K562 (cell line): ENCODE measurements at regions not wholly inside any gene's neighbourhood (a gene's known extent, or its start where the extent isn't known, plus 50 kb on each side); places are given as distances from the start of the nearest gene placed in this dataset.

Experiments used
- ATAC-seq: fragments of 200-7000 bp; cut with Tn5 transposase; 3 replicates; pipeline ENCODE4 v1.9.1; 2020; ENCODE audit warnings: moderate library complexity
- BruUV-seq: library from RNA; stranded (reverse); fragments of 400-500 nt; replicated peaks from 2 replicates; lab custom pipeline; 2021; lab: Mats Ljungman, UMichigan
- CTCF ChIA-PET: fragments of 300-600 bp; formaldehyde crosslinking; extraction: SDS; loops from one replicate; lab custom pipeline; 2021; ENCODE audit warnings: low intra/inter-chr PET ratio; lab: Yijun Ruan, JAX
- POLR2A ChIA-PET: fragments of 300-600, 350-650 bp; sonication (Branson Sonifier 250); formaldehyde crosslinking; extraction: SDS; loops from one replicate; lab custom pipeline; 2021; ENCODE audit warnings: antibody characterized with exemption, inconsistent platforms; lab: Yijun Ruan, JAX
- DNase-seq, 4 experiments: peaks; one replicate each; pipeline versions ENCODE4 v3.0.0 to v3.0.0-alpha.2; 2011 to 2018; ENCODE audit warnings: low spot score in 3 of 4, mixed read lengths in 3 of 4; ENCODE audit errors: extremely low read depth in 1 of 4
- FAIRE-seq: peaks from 2 replicates; lab custom pipeline; 2011; peaks lifted over from hg19 to GRCh38; lab: Jason Lieb, UNC
- H2AFZ ChIP-seq: 2 replicates; pipeline ENCODE4 v1.6.0; 2011; ENCODE audit warnings: low read depth, low read length, control low read depth, inconsistent platforms
- H3K27ac ChIP-seq: fragments of 200-600 bp; 3 replicates; pipeline ENCODE4 v1.8.0; 2011; ENCODE audit warnings: low read depth, mild to moderate bottlenecking, control low read depth, inconsistent platforms, low read length, moderate library complexity, mixed read lengths; ENCODE audit errors: extremely low read depth
- H3K27me3 ChIP-seq, 2 experiments: fragments of 300-600 bp in 1 of 2; 2 replicates in 1 of 2; 3 replicates in 1 of 2; pipeline versions ENCODE4 v1.6.0 to v1.8.0; 2011; ENCODE audit warnings: inconsistent platforms in 2 of 2, low read length in 2 of 2, mild to moderate bottlenecking in 1 of 2, mixed read lengths in 1 of 2, moderate library complexity in 1 of 2; ENCODE audit not compliant: control insufficient read depth in 2 of 2, insufficient read depth in 2 of 2
- H3K36me3 ChIP-seq: fragments of 300-600 bp; 3 replicates; pipeline ENCODE4 v1.8.0; 2011; ENCODE audit warnings: mild to moderate bottlenecking, low read length, inconsistent platforms; ENCODE audit not compliant: control insufficient read depth, insufficient read depth
- H3K4me1 ChIP-seq, 2 experiments: fragments of 200-600 bp in 1 of 2; replicated peaks in 1 of 2; 2 replicates in 1 of 2; 3 replicates in 1 of 2; pipeline versions ENCODE4 v1.5.1 to v1.8.0; 2011; ENCODE audit warnings: inconsistent platforms in 2 of 2, low read length in 2 of 2, mild to moderate bottlenecking in 1 of 2, mixed read lengths in 1 of 2, moderate library complexity in 1 of 2; ENCODE audit not compliant: control insufficient read depth in 2 of 2, insufficient read depth in 2 of 2
- H3K4me2 ChIP-seq: 2 replicates; pipeline ENCODE4 v1.6.1; 2011; ENCODE audit warnings: low read length, control low read depth, inconsistent platforms, mixed read lengths; ENCODE audit not compliant: insufficient read depth
- H3K4me3 ChIP-seq: fragments of 200-600 bp; sonication (generic), shearing (Covaris generic); 2 replicates; pipeline ENCODE4 v1.5.1; 2016; ENCODE audit warnings: control low read depth, inconsistent platforms
- H3K79me2 ChIP-seq: fragments of 200-600 bp; 3 replicates; pipeline ENCODE4 v1.8.0; 2011; ENCODE audit warnings: low read length, inconsistent platforms; ENCODE audit not compliant: control insufficient read depth, insufficient read depth
- H3K9ac ChIP-seq, 2 experiments: 2 replicates each; pipeline versions ENCODE4 v1.6.0 to v1.6.1; 2011; ENCODE audit warnings: low read depth in 2 of 2, low read length in 2 of 2, control low read depth in 1 of 2, inconsistent platforms in 1 of 2, mild to moderate bottlenecking in 1 of 2, mixed read lengths in 1 of 2; ENCODE audit not compliant: insufficient read depth in 1 of 2
- H3K9me1 ChIP-seq: one replicate; pipeline ENCODE4 v1.6.0; 2011; ENCODE audit warnings: inconsistent platforms, mild to moderate bottlenecking, low read length, moderate library complexity; ENCODE audit not compliant: control insufficient read depth, insufficient read depth
- H3K9me3 ChIP-seq: replicated peaks from 2 replicates; pipeline ENCODE4 v1.5.1; 2011; ENCODE audit warnings: low read depth, low read length, inconsistent platforms; ENCODE audit not compliant: control insufficient read depth, insufficient read depth
- H4K20me1 ChIP-seq: replicated peaks from 2 replicates; pipeline ENCODE4 v1.6.1; 2011; ENCODE audit warnings: low read length, inconsistent platforms, mixed read lengths; ENCODE audit not compliant: control insufficient read depth, insufficient read depth
- BHLHE40 ChIP-seq: IDR thresholded peaks from 2 replicates; pipeline ENCODE4 v1.6.1; 2011; ENCODE audit warnings: low read length, improper control_type of control experiment
- CEBPG ChIP-seq, 3 experiments: fragments of 200-800 bp in 1 of 3; sonication (Bioruptor generic) in 1 of 3; sonication (generic) in 1 of 3; formaldehyde crosslinking in 1 of 3; IDR thresholded peaks in 2 of 3; conservative IDR thresholded peaks in 1 of 3; 2 replicates each; pipeline versions ENCODE4 v1.6.1 to v1.8.0; 2016 to 2022; ENCODE audit warnings: missing compliant biosample characterization in 2 of 3, missing genetic modification characterization in 2 of 3, mild to moderate bottlenecking in 1 of 3, missing genetic modification reagents in 1 of 3
- EGR1 ChIP-seq: fragments of 450-650 bp; conservative IDR thresholded peaks from 2 replicates; pipeline ENCODE4 v1.6.1; 2017; ENCODE audit warnings: mild to moderate bottlenecking
- HIVEP1 ChIP-seq: fragments of 250-450 bp; sonication (Bioruptor Pico); IDR thresholded peaks from 2 replicates; pipeline ENCODE4 v1.4.0; 2020; ENCODE audit warnings: mild to moderate bottlenecking
- HNRNPLL ChIP-seq: fragments of 200-400 bp; formaldehyde crosslinking; IDR thresholded peaks from 2 replicates; pipeline ENCODE4 v1.6.1; 2017; ENCODE audit warnings: low read length, low read depth, mild to moderate bottlenecking; ENCODE audit not compliant: poor library complexity, severe bottlenecking
- JUN ChIP-seq, 2 experiments: sonication (generic) in 1 of 2; formaldehyde crosslinking in 1 of 2; IDR thresholded peaks; 2 replicates each; pipeline versions ENCODE4 v1.6.1 to v1.8.0; 2012 to 2022; ENCODE audit warnings: borderline replicate concordance in 2 of 2, mild to moderate bottlenecking in 2 of 2, improper control_type of control experiment in 1 of 2, low read depth in 1 of 2, low read length in 1 of 2, missing genetic modification reagents in 1 of 2
- KDM1A ChIP-seq, 2 experiments: fragments of 450-650 bp; IDR thresholded peaks; 2 replicates each; pipeline ENCODE4 v1.6.1; 2016; ENCODE audit warnings: mild to moderate bottlenecking in 2 of 2
- NFYB ChIP-seq: IDR thresholded peaks from 2 replicates; pipeline ENCODE4 v1.6.1; 2011; ENCODE audit warnings: mild to moderate bottlenecking, moderate library complexity; ENCODE audit not compliant: insufficient read length; ENCODE audit errors: extremely low read depth
- NR2C2 ChIP-seq, 2 experiments: fragments of 200-800 bp in 1 of 2; sonication (Bioruptor generic) in 1 of 2; sonication (generic) in 1 of 2; formaldehyde crosslinking in 1 of 2; IDR thresholded peaks; 2 replicates each; pipeline versions ENCODE4 v1.6.1 to v1.8.0; 2016 to 2022; ENCODE audit warnings: mild to moderate bottlenecking in 1 of 2, missing compliant biosample characterization in 1 of 2, missing genetic modification characterization in 1 of 2, missing genetic modification reagents in 1 of 2
- PHTF2 ChIP-seq: fragments of 250-450 bp; sonication (Bioruptor Pico); IDR thresholded peaks from 2 replicates; pipeline ENCODE4 v1.5.0; 2021; ENCODE audit warnings: mild to moderate bottlenecking
- SP2 ChIP-seq: IDR thresholded peaks from 2 replicates; pipeline ENCODE4 v1.6.1; 2011; ENCODE audit warnings: mild to moderate bottlenecking, low read depth, low read length, moderate library complexity; ENCODE audit not compliant: poor library complexity, severe bottlenecking; ENCODE audit errors: extremely low read depth
- STAG1 ChIP-seq: sonication (generic); formaldehyde crosslinking; IDR thresholded peaks from 2 replicates; pipeline ENCODE4 v1.5.0; 2020; ENCODE audit warnings: missing genetic modification reagents, borderline replicate concordance
- TAF9B ChIP-seq: fragments of 450-650 bp; IDR thresholded peaks from 2 replicates; pipeline ENCODE4 v1.6.1; 2018; ENCODE audit warnings: mild to moderate bottlenecking; ENCODE audit not compliant: partially characterized antibody
- WGBS: fragments of 100-300 bp; shearing (Covaris generic); methylation state at CpG from one replicate; pipeline ENCODE4 v1.1.6; 2016; ENCODE audit warnings: low coverage, mixed read lengths; ENCODE audit not compliant: insufficient coverage; ENCODE audit errors: missing lambda C conversion rate; 5-methylcytosine and 5-hydroxymethylcytosine counted together
- in situ Hi-C: fragments of 300-500 bp; cut with MboI; formaldehyde crosslinking; loops from 4 replicates; pipeline ENCODE4 v1.15.0; 2018; ENCODE audit warnings: inconsistent platforms, mixed read lengths
- intact Hi-C: fragments of 100-400 bp; cut with micrococcal nuclease; formaldehyde crosslinking; loops from 2 replicates; pipeline ENCODE4 v1.14.2; 2022
- TF ChIP-seq, protein P1 (sequence below): fragments of 250-450 bp; sonication (Bioruptor Pico); IDR thresholded peaks from 2 replicates; pipeline ENCODE4 v1.9.0; 2021; ENCODE audit warnings: mild to moderate bottlenecking
- TF ChIP-seq, protein P2 (sequence below), 2 experiments: fragments of 450-650 bp in 1 of 2; sonication (generic) in 1 of 2; formaldehyde crosslinking in 1 of 2; IDR thresholded peaks in 1 of 2; conservative IDR thresholded peaks in 1 of 2; 2 replicates each; pipeline versions ENCODE4 v1.6.1 to v1.8.1; 2016 to 2023; ENCODE audit warnings: mild to moderate bottlenecking in 2 of 2, moderate library complexity in 2 of 2, inconsistent platforms in 1 of 2, missing genetic modification reagents in 1 of 2

DNA sequence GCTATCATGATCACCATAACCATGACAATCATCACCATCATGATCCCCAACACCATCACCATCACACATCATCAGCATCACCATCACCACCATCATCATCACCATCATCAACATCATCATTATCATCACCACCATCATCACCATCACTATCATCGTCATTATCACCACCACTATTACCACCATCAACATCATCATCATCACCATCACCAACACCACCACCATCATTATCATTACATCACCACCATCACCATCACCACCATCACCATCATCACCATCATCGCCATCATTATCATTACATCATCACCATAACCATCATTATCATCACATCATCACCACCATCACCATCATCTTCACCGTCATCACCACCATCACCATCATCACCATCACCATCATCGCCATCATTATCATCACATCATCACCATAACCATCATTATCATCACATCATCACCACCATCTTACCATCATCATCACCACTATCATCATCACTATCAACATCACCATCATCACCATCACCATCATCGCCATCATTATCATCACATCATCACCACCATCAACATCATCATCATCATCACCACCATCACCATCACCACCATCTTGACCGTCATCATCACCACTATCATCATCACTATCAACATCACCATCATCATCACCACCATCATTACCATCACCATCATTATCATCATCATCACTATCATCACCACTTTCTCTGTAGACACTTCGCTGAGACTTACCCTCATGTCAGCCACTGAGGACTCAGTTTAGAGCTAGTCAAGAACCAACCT is 366.0 kb downstream of the C16orf95 start (continued):
- TF ChIP-seq KDM1A (IDR thresholded peaks at IDR 0.05) (peak in 1 of 2 experiments; percentile 8; a peak in 1 of 4 replicates), HNRNPLL (no peak), SP2 (no peak)
- TF ChIP-seq, protein P1, sequence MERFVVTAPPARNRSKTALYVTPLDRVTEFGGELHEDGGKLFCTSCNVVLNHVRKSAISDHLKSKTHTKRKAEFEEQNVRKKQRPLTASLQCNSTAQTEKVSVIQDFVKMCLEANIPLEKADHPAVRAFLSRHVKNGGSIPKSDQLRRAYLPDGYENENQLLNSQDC (CRISPR knock-in tag) = no peak

DNA sequence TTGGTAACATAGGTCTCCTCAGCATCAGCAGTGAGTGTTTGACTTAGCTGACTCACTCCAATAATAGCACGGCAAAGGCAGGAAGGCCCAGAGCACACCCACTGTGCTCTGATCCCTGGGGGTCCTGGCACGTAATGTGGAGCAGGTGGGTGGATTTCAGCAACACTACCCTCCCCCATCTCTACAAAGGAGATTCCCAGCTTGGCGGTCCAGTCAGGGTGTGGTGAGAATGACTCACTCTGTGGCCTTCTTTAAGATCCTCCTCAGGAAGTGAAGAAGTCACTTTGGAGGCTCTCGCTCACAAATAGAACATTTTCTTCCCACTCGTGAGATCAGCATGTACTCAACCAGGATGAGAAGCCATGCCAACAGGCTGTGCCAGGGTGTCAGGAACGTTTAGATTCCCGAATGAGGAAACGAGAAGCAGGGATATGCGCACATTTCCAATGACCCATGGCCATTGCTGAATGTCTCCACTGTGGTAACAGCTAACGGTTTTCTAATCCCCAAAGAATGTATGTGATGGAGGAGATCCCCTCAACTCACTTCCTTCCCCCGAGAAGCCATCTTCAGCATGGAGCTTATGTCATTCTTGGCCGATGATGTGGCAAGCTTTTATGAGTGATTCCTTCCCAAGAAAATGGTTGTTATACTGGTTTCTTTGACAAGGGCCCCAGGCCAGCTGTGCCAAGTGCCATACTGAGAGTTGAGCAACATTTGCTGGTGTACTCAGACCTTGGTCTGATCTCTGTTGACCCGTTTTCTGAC is 365.2 kb downstream of the C16orf95 start:
- no TSS peak for BruUV-seq
- FAIRE-seq = no peak
- DNase-seq = peak in 1 of 4 experiments; percentile 16
- no peak overlapping the region; the same call in 1 of the 2 replicates for H3K4me2 ChIP-seq
- peaks cover 2% of the 10 kb centered on the region; the same call in 1 of the 2 replicates for H3K9me3 ChIP-seq
- H3K4me1 ChIP-seq = peaks cover 0 to 6% of the 10 kb centered on the region in 2 experiments; a peak in 2 of 5 replicates
- in situ Hi-C loops = no loop called here
- H3K9ac ChIP-seq = no peak overlapping the region
- H3K9me1 ChIP-seq = peaks cover 2% of the 10 kb centered on the region
- intact Hi-C loops = no loop called here
- no peaks in the 10 kb centered on the region; the same call in 1 of the 2 replicates for H4K20me1 ChIP-seq
- ChIA-PET POLR2A (interaction anchor here (0.7 kb wide), 1 partner anchor 665 kb away, joined by 4 read pairs; no protein-coding TSS in a partner anchor), CTCF (no interaction called here)
- no peak overlapping the region for H3K4me3 ChIP-seq
- H2AFZ ChIP-seq = no peak overlapping the region; the same call in 1 of the 2 replicates
- peaks cover 2 to 40% of the 10 kb centered on the region in 2 experiments; a peak in 3 of 5 replicates for H3K27me3 ChIP-seq
- no peak for ATAC-seq
- no peaks in the 10 kb centered on the region for H3K79me2 ChIP-seq
- H3K27ac ChIP-seq = no peak overlapping the region
- no peaks in the 10 kb centered on the region for H3K36me3 ChIP-seq
- WGBS = 3% methylated on average over 13 of the region's 13 CpGs
- TF ChIP-seq, protein P2, sequence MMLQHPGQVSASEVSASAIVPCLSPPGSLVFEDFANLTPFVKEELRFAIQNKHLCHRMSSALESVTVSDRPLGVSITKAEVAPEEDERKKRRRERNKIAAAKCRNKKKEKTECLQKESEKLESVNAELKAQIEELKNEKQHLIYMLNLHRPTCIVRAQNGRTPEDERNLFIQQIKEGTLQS (IDR thresholded peaks at IDR 0.05) = peak; percentile 60; the same call in 1 of the 2 replicates
- TF ChIP-seq, protein P2 (CRISPR knock-in tag; conservative IDR thresholded peaks at IDR 0.05) = no peak
- TF ChIP-seq EGR1 = peak; percentile 41; the same call in 1 of the 2 replicates
- no peak for TF ChIP-seq TAF9B
- TF ChIP-seq BHLHE40 = no peak
- TF ChIP-seq JUN (IDR thresholded peaks at IDR 0.05; ENCODE audit: borderline replicate concordance, low read depth, low read length) = peak; percentile 42; the same call in 1 of the 2 replicates
- TF ChIP-seq JUN (CRISPR knock-in tag; IDR thresholded peaks at IDR 0.05; ENCODE audit: borderline replicate concordance) = no peak
- TF ChIP-seq NR2C2 (CRISPR knock-in tag; IDR thresholded peaks at IDR 0.05) = no peak
- TF ChIP-seq NR2C2 (tag; IDR thresholded peaks at IDR 0.05) = 0 out of 2 replicates have a peak, but pooled peaks have one; percentile 21
- TF ChIP-seq PHTF2 (CRISPR knock-in tag) = no peak
- TF ChIP-seq HIVEP1 (CRISPR knock-in tag) = no peak
- TF ChIP-seq STAG1 = no peak
- no peak for TF ChIP-seq NFYB
- no peak for TF ChIP-seq CEBPG (CRISPR knock-in tag; IDR thresholded peaks at IDR 0.05)
- peak in 1 of 2 experiments; percentile 21; a peak in 1 of 4 replicates for TF ChIP-seq CEBPG (tag; conservative IDR thresholded peaks at IDR 0.05 in 1 of 2, IDR thresholded peaks at IDR 0.05 in 1 of 2)
